ENCODE measurements at regions not wholly inside any gene's neighbourhood (a gene's known extent, or its start where the extent isn't known, plus 50 kb on each side); places are given as distances from the start of the nearest gene placed in this dataset.

DNA sequence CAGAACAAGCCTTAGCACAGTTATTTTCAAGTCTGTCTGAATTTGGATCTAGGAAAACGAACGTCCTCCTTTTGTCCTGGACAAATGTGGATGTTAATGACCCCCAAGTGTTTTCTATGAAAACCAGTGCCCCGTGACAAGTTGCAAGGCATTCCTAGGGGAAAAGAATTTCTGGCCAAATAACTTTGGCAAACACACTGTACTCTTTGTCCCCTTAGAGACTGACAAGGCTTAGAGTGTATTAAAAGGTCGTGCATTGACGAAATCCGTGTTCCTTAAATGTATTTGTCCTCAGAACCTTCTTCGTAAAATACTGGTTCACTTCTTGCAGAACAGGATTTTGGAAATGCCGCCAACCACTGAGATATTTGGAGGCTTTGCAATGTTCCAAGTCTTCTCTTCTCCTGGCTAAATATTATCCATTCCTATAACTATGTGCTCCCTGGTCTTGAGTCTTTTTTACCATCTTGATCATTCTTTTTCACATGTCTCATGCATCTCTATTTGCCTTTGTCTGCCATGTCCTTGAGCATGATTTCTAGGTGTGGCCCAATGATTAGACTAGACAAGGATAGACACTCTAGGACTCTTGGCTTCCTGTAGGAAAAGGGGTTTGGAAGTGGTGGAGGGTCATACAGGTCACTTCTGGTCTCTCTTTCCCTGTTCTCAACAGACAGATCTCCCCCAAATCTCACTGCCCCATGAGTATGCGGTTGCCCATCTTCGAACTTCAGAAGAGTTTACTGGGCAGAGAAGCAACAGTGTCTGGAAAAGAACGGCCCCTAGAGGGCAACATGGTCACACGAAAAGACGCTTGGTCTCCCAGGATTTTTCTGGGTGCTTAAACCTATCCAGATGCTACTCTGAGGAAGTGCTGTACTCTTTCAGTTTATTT, 117.5 kb downstream of the EDEM1 start:
- no peak for DNase-seq

GRCh38 chr3:5305684-5305989, 118.1 kb downstream of the EDEM1 start:
- DNase-seq = no peak

- no peak for DNase-seq
These were observed 121.7 kb downstream of the EDEM1 start for GRCh38 chr3:5309171-5309570.

DNA sequence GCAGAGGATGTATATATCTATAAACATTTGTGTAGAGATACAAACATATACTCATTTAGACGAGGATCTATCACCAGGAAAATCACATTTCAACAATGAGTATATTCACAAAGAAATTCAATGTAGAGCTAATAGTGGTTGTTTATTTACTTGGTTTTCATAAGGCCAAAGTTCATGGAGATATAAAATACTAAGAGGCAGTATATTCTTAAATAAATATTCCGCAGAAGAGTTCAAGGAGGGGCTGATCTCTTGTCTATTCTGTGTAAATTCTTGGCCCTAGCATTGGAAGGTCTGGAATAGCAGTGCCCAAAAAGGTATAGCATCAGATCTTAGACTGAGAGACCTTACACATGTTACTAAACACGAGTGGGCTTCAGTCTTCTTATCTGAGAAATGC, 122.1 kb downstream of the EDEM1 start:
- no peak for DNase-seq

- DNase-seq = no peak
These were observed 123.0 kb downstream of the EDEM1 start for GRCh38 chr3:5310509-5310908.

- no peak for DNase-seq
These were observed 124.8 kb downstream of the EDEM1 start for GRCh38 chr3:5312290-5312689.

DNA sequence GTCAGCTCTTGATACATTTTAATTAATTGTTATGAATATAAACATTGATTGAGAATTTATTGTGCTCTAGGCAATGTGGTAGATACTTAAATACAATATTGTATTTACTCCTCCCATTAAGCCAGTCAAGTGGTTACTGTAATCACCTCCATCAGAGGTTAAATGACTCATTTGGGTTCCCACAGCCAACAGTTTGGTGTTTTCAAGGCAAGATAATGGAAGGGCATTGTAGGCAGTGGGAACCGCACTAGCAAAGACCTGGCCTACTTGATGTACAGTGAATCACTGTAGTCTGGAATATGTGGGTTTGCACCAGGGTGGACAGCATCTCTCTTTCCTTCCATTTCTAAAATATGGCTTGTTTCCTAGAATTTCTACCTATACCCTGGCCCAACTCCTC, 127.4 kb downstream of the EDEM1 start:
- DNase-seq = no peak

GRCh38 chr3:5317557-5317956, 130.1 kb downstream of the EDEM1 start:
- DNase-seq = no peak

- DNase-seq = no peak
These were observed 131.9 kb downstream of the EDEM1 start for GRCh38 chr3:5319454-5319853.

- no peak for DNase-seq
These were observed 134.3 kb downstream of the EDEM1 start for GRCh38 chr3:5321666-5322340.

- no peak for DNase-seq
These were observed 137.3 kb downstream of the EDEM1 start for GRCh38 chr3:5324780-5325179.

GRCh38 chr3:5330152-5330810, 142.8 kb downstream of the EDEM1 start:
- DNase-seq = no peak

GRCh38 chr3:5331567-5332269, 144.2 kb downstream of the EDEM1 start:
- DNase-seq = no peak

DNA sequence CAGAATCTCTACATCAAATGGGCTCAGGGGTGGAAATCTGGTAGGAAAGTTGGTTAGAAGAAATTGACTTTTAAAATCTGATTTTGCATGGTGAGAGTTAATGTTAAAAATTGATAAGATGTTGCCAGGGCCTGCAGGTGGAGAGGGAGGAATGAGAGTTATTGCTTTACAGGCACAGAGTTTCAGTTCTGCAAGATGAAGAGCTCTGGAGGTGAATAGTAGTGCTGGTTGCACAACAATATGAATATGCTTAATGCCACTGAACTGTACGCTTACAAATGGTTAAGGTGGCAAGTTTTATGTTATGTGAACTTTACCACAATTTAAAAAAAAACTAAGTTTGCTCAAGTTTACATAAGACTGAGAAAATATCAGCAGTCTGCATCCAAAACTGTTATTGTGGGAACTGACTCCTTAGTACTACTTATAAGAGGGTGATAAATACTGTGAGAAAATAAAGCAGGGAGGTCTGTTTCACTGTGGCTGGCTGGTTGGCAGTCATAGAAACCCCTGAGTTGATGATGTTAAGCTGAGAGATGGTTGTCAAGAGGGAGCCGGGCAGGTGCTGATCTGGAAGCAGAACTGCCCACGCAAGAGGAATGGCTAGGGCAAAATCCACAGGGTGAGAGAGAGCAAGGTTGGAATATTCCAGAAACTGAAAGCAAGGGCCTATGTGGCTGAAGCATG, 144.9 kb downstream of the EDEM1 start:
- no peak for DNase-seq

DNA sequence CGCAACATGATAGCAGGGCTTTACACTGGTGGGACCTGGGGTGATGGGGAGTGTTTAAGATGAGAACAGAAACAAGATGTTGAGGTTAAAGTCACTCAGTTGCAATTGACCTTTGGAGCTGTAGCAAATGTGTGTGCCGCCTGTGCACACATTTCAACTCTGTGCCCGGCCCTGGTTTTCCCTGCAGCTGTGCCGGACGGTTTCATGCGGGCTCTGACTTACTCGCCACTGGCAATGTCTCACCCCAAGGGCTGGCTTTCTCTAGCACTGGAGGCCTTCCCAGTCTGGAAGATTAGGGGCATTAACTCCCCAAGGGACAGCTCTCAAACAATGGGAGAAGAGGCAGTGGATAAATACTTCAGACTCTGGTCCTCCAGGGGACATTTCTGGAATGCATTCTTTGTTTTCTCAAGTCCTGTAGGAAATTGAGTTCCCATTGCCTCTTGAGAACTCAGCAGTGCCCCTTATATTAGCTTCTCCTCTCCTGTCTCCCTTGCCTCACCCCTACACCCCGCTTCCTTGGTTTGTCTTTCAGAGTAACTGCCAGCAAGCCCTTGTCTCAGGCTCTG, 152.5 kb downstream of the EDEM1 start:
- no peak for DNase-seq

GRCh38 chr3:5341610-5342009, 154.1 kb downstream of the EDEM1 start:
- no peak for DNase-seq

- DNase-seq = no peak
These were observed 156.0 kb downstream of the EDEM1 start for GRCh38 chr3:5343459-5343858.

DNA sequence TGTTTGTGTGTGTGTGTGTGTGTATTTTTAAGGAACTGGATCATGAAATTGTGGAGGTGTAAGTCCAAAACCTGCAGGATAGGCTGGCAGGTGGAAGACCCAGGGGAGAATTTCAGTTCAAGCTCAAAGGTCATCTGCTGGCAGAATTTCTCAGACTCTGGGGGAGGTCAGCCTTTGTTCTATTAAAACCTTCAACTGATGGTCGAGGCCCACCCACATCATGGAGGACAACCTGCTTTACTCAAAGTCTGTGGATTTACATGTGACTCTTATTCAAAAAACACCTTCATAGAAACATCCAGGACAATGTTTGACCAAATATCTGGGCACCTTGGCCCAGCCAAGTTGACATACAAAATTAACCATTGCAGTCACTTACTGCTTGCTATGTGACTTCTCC, 157.2 kb downstream of the EDEM1 start:
- no peak for DNase-seq

- DNase-seq = no peak
These were observed 160.0 kb downstream of the EDEM1 start for GRCh38 chr3:5347486-5347885.

DNA sequence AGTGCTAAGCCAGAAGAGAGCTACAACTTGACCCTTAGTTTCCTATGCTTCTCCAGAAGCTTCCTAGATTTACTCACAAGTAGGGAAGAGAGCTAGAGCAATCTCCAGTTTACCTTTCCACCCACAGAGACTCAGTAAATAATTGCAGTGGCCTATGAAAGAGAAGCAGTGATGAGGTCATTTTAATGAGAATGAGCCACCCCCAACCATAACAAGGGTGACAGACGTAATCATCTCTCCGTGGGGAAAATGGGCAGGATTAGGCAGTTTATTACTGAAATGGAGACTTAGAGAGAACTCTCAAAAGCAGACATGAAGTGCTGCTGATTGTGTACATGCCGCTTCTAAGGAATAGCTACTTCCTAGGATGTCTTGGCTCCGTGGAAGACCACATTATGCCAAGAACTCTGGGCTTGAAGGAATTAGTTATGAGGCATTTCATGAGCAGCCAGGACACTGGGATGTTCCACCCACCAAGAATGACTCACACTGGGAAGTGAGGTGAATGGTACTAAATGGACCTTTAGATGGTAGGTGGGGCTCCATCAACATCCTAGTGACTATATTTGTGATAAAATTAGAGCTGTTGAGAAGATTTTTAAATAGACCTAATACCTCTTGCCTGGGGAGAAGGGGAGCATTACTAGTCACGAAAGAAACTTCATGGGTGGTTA, 160.9 kb downstream of the EDEM1 start:
- no peak for DNase-seq

DNA sequence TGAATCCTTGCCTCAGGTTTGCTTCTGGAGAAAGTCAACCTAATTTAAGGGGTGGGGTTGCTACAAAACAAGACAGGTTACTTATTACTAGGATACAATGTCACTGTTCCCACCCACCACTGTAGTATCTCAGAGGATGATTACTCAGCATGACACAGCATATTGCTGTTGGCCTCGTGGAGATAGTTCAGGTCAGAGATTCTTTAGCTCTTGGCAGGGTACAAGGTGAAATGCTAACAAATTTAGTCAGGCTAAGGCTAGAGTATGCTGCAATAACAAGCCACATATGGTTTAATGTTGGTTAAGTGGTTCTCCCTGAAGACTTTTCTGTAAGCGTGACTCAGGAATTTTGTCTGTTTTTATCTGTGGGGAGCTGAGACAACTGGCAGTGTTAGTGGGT, 161.8 kb downstream of the EDEM1 start:
- no peak for DNase-seq

- DNase-seq = no peak
These were observed 169.6 kb downstream of the EDEM1 start for GRCh38 chr3:5357089-5357488.
